KMS-11 (cell line): ENCODE measurements at regions not wholly inside any gene's neighbourhood (a gene's known extent, or its start where the extent isn't known, plus 50 kb on each side); places are given as distances from the start of the nearest gene placed in this dataset.
A peak's percentile ranks its signal among the peaks of the same experiment; 100 is the strongest.

ENCODE experiments used
- H2AFZ ChIP-seq: fragments of 200-600 bp; sonication (generic); 2 replicates; pipeline ENCODE4 v1.6.1; 2016; ENCODE audit warnings: antibody characterized with exemption, mixed run types, low read depth
- H3K27ac ChIP-seq: fragments of 200-600 bp; sonication (generic); 2 replicates; pipeline ENCODE4 v1.6.1; 2016; ENCODE audit warnings: mild to moderate bottlenecking, mixed run types
- H3K27me3 ChIP-seq: fragments of 200-600 bp; sonication (generic); 2 replicates; pipeline ENCODE4 v1.6.1; 2017; ENCODE audit warnings: mild to moderate bottlenecking, low read depth, mixed run types, moderate library complexity; ENCODE audit not compliant: insufficient read depth
- H3K36me3 ChIP-seq: fragments of 200-600 bp; sonication (generic); 2 replicates; pipeline ENCODE4 v1.6.1; 2017; ENCODE audit warnings: mild to moderate bottlenecking, mixed run types; ENCODE audit not compliant: insufficient read depth
- H3K4me1 ChIP-seq: fragments of 200-600 bp; sonication (generic); 2 replicates; pipeline ENCODE4 v1.6.1; 2016; ENCODE audit warnings: mild to moderate bottlenecking, low read depth, mixed run types; ENCODE audit not compliant: poor library complexity, severe bottlenecking
- H3K4me2 ChIP-seq: fragments of 200-600 bp; sonication (generic); 2 replicates; pipeline ENCODE4 v1.7.0; 2016; ENCODE audit warnings: mild to moderate bottlenecking, mixed run types
- H3K4me3 ChIP-seq: fragments of 200-600 bp; sonication (generic); IDR thresholded peaks from 2 replicates; pipeline ENCODE4 v1.6.1; 2017; ENCODE audit warnings: low read depth, low read length, mixed read lengths; ENCODE audit not compliant: insufficient read depth
- H3K79me2 ChIP-seq: fragments of 200-600 bp; sonication (generic); 2 replicates; pipeline ENCODE4 v1.6.1; 2016; ENCODE audit warnings: low read depth, mixed run types; ENCODE audit not compliant: insufficient read depth
- H3K9ac ChIP-seq: fragments of 200-600 bp; sonication (generic); 2 replicates; pipeline ENCODE4 v1.6.1; 2016; ENCODE audit warnings: mild to moderate bottlenecking, mixed run types
- H4K20me1 ChIP-seq: fragments of 200-600 bp; sonication (generic); 2 replicates; pipeline ENCODE4 v1.6.1; 2016; ENCODE audit warnings: mild to moderate bottlenecking, mixed run types; ENCODE audit not compliant: insufficient read depth
- CTCF ChIP-seq: fragments of 200-600 bp; sonication (generic); conservative IDR thresholded peaks from 2 replicates; pipeline ENCODE4 v1.6.1; 2017; ENCODE audit warnings: low read depth, mild to moderate bottlenecking, antibody characterized with exemption, low read length, moderate library complexity, mixed read lengths

DNA sequence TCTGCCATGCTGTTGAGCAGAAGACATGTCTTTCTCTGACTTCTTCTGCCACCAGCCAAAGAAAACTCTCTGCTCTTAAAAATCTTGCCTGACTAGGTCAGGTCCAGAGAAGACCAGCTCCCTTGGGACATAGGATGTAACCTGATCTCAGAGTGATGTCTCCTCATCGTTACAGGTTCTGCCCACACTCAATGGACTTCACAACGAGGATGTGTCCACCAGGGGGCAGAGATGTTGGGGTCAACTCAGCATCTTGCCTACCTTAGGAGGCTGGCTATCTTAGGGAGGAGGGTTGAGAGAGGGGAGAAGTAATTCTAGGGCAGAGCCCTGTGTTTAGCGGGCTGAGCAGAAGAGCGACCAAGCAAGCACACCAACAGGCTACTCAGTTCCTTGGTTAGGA is 207.6 kb upstream of the CDH4 start:
- no peak overlapping the region for H3K27ac ChIP-seq
- H3K9ac ChIP-seq: no peak overlapping the region
- H4K20me1 ChIP-seq: no peaks in the 10 kb centered on the region
- no peaks in the 10 kb centered on the region for H3K4me1 ChIP-seq
- H3K79me2 ChIP-seq: no peaks in the 10 kb centered on the region
- no peaks in the 10 kb centered on the region for H3K27me3 ChIP-seq
- no peak overlapping the region for H3K4me2 ChIP-seq
- no peaks in the 10 kb centered on the region for H3K36me3 ChIP-seq
- peak; percentile 19; the same call in 1 of the 2 replicates for TF ChIP-seq CTCF
- no peak overlapping the region for H2AFZ ChIP-seq
- no peak overlapping the region for H3K4me3 ChIP-seq

DNA sequence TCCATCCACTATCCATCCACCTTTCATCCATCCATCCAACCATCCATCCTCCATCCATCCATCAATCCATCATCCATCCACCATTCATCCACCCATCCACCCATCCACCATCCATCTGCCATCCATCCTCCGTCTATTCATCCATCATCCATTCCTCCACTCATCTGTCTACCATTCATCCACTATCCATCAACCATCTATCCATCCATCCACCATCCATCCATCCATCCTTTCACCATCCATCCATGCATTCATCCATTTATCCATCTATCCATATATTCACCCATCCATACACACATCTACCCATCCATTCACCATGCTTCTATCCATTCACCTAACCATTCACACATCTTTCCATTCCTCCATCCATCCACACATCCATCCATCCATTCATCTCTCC is 207.0 kb upstream of the CDH4 start:
- H3K79me2 ChIP-seq: no peaks in the 10 kb centered on the region
- no peak for TF ChIP-seq CTCF
- no peak overlapping the region for H3K4me2 ChIP-seq
- H3K27ac ChIP-seq: no peak overlapping the region
- no peak overlapping the region for H2AFZ ChIP-seq
- no peaks in the 10 kb centered on the region for H4K20me1 ChIP-seq
- no peaks in the 10 kb centered on the region for H3K36me3 ChIP-seq
- H3K9ac ChIP-seq: no peak overlapping the region
- H3K27me3 ChIP-seq: no peaks in the 10 kb centered on the region
- no peak overlapping the region for H3K4me3 ChIP-seq
- H3K4me1 ChIP-seq: no peaks in the 10 kb centered on the region

DNA sequence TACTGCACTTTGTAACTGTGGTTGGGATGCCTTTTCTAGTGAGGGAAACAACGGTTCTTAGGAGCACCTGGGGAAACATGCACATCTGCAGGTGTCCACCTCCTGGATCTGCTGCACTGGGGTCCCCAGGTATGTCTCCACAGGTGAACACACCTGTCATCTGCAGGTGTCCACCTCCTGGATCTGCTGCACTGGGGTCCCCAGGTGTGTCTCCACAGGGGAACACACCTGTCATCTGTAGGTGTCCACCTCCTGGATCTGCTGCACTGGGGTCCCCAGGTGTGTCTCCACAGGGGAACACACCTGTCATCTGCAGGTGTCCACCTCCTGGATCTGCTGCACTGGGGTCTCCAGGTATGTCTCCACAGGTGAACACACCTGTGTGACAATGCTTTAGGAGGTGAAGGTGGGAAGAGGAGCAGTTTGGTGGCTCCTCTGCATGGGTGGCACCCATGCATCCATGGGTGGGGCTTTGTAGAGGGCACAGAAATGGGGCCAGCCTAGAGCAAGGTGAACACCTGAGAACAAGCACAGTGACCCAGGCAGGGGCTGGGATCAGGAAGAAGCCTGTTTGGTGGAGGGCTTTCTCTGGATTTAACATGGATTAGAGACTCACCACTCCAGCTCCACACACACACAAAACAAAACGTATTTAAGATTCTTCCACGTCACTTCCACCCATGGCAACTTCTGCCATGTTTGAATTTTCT is 206.0 kb upstream of the CDH4 start:
- no peak overlapping the region for H3K4me3 ChIP-seq
- no peaks in the 10 kb centered on the region for H3K27me3 ChIP-seq
- H4K20me1 ChIP-seq: no peaks in the 10 kb centered on the region
- H3K79me2 ChIP-seq: no peaks in the 10 kb centered on the region
- no peak overlapping the region for H3K4me2 ChIP-seq
- no peak overlapping the region for H2AFZ ChIP-seq
- no peaks in the 10 kb centered on the region for H3K4me1 ChIP-seq
- no peak overlapping the region for H3K9ac ChIP-seq
- TF ChIP-seq CTCF: no peak
- H3K36me3 ChIP-seq: no peaks in the 10 kb centered on the region
- H3K27ac ChIP-seq: no peak overlapping the region

DNA sequence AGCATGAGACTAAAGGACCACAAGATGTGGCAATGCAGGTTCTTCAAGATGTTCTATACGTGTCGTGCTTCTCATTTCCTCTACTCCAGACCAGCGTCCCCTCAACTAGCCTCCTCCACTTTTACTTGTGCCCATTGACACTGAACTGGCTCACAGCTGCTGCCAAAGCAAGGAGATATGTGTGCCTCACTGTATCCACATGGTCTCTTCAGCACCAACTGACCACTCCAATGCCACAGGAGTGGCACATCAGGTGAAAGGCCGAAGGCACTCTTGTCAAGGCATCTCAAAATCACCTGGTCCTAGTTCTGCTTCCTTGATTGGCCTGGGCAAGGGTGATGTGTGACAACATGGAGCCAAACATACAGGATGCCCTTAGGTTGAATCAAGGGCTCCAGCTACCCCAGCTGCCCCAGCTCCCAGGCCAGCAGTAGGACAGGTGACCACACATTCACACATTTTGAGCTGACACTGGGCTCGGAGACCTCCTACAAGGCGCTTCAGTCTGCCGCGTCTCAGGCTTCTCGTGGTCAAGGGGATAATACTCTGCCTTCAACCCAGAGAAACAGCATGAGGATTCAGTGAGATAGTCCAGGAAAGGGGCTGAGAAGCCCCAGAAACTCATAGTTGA is 205.2 kb upstream of the CDH4 start:
- no peak for TF ChIP-seq CTCF
- H3K9ac ChIP-seq: no peak overlapping the region
- H3K4me3 ChIP-seq: no peak overlapping the region
- no peaks in the 10 kb centered on the region for H3K4me1 ChIP-seq
- no peak overlapping the region for H3K4me2 ChIP-seq
- H2AFZ ChIP-seq: no peak overlapping the region
- H3K27ac ChIP-seq: no peak overlapping the region
- H3K79me2 ChIP-seq: no peaks in the 10 kb centered on the region
- H4K20me1 ChIP-seq: no peaks in the 10 kb centered on the region
- H3K36me3 ChIP-seq: no peaks in the 10 kb centered on the region
- H3K27me3 ChIP-seq: no peaks in the 10 kb centered on the region
